ENCODE measurements at regions not wholly inside any gene's neighbourhood (a gene's known extent, or its start where the extent isn't known, plus 50 kb on each side); places are given as distances from the start of the nearest gene placed in this dataset.
A peak's percentile ranks its signal among the peaks of the same experiment; 100 is the strongest.

DNA sequence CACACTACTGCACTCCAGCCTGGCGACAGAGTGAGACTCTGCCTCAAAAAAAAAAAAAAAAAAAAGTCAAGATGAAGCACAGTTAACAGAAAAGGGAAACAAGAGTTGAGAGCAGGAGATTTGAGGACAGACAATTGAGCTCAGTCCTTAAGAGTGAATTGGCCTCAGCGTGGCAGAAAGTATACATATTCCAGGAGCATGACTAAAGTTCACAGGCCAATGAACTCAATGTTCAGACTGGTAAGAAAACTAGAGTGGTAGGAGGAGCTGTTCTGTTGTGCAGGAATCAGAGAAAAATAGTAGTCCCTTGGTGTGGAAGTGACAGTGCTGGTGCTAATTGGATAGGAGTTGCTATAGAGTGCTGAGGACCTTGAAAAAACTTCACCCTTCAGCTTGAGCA is 60.0 kb downstream of the NRN1 start:
- DNase-seq (ENCODE audit: low spot score): no peak

DNA sequence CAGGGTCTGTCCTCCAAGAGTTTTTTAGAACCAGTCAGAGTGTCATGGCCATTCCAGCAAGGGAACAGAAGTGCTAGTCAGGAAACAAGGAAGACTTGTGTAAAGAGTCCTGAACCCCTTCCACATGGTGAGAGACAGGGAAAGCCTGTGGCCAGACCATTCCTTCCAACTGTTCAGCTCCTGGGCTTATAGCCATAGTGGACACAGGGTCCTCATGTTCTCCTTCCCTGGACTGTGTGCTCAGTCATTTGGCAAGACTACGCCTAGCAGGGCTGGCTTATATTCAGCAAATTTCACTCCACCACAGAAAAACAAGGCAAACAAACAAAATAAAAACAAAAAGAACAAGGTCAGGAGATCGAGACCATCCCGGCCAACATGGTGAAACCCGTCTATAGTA is 60.5 kb downstream of the NRN1 start:
- DNase-seq (ENCODE audit: low spot score): no peak

DNA sequence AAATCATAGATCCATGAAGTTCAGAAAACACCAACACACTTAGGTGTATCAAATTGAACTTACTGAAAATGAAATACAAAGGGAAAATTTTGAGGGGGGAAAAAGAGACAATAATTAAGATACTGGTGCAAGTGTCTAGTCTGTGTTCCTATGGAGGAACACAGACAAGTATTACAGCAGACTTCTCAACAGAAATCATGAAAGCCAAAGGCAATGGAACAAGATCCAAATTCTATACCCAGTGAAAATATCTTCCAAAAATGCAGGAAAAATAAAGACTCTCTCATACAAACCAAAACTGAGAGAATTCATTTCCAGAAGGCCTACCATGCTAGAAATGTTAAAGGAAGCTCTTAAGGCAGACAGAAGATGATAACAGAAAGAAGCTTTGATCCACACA is 63.1 kb downstream of the NRN1 start:
- DNase-seq (ENCODE audit: low spot score): no peak

DNA sequence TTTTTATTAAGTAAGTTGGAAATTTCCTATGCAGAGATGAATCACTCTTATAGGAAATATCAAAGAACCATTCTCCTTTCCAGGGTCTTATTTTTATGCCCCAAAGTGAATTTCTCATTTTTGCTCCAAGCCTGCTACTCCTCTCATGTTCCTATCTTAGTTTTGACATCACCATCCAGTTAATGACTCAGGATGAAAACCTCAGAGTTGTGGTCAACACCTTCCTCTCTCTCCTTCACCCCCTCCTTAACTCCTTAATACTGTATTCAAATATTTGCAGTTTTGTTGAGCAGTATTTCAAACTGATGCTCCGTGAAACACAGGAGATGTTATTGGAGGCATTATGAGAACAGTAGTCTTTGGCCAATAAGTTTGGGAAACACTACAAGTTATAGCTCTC is 64.1 kb downstream of the NRN1 start:
- DNase-seq (ENCODE audit: low spot score): no peak

DNA sequence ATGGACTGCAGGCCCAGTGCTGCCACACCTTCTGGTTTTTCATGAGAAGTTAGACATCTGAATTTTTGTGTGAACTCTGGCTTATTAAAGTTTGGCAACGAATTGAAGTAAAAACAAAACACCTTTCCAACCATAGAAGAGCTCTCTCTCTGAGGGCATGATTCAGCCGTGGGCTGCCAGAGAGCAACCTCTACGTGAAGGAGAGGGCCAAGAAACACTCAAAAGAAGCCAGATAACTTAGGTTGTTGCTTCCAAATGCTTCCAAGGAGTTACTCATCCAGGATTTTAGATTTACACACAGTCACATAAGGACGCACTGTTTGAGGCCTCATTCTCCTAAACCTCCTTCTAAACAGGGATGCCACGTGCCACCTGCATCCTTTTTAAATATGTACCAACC is 65.5 kb downstream of the NRN1 start:
- DNase-seq (ENCODE audit: low spot score): no peak

DNA sequence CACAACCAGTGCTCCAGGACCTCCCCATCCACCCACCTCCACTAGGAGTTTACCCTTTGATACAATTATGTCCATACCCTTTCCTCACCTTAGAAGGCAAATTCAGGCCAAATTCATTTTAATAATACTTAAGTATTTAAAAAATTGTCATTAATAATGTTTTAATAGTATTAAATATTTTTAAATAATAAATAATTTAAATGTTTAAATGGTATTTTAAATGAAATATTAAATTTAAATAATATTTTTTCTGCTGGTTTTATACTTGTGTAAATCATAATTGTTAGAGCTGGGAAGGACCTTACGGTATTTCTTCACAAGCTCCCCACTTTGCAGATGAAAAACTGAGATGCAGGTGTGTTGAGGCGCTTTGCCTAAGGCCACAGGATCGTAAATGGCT is 67.8 kb downstream of the NRN1 start:
- DNase-seq (ENCODE audit: low spot score): no peak

DNA sequence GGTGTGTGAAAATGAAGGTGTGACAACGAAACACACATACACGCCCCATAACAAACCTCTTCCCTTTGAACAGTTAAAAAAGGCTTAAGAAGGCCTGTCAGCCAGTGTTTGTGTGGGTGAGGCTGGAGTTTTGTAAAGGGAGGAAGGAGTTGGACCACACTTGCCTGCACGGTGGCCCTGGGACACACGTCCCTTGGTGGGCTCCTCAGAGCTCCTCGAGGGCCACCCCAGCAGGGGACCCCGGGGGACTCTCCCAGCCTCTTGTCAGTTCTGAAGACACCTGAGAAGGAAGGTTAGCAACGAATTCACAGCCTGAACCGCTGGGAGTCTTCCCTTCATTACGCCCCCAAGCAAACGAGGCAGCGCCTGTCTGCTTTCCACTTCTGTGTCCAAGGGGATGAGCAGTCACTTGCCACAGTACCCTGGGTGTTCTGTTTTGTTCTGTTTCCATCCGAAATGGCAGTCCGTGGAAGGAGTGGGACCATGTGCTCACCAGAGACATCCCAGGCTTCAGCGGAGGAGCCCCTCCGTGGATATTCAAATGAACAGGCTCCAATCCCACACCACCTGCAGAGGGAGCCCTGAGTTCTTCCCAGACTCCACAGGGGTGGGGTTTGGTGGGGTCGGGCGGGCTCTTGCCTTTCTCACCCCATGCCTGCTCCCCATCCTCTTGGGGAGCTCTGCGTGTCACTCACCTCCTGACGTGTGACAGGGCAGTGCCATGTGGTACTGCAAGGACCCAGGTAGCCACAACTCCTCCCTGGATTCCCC is 68.6 kb downstream of the NRN1 start:
- DNase-seq (ENCODE audit: low spot score): no peak

DNA sequence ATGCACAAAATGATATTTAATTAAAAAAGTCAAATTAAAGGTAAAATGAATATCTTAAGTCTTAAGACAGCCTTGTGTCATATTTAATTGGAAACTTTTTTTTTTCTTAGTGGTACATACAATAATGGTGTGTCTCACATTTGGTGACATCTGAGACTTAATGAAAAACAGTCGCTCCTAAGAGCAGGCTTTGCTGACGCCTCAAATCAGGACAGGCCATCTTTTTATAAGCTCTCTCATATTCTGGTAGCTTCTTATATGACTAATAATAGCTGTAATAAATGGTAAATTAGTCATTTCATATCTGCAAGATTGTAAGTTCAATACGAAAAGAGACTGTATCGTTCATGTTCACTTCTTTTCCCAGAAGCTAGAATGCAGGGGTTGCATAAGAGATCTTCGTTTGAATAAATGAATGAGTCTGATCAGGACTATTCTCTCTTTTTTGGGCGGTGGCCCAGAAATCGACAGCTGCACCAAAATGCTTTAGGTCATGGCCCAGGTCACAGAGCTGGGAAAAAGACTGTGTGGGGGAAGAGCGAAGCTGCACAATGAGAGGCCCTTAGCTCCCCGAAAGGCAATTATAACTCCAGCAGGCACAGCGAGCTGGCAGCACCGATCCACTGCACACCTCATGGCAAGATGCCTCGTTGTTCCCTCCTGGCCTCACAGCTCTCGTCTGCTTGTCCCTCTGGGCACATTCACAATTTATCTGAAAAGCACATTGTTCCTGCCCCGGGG is 69.4 kb downstream of the NRN1 start:
- DNase-seq (ENCODE audit: low spot score): no peak

DNA sequence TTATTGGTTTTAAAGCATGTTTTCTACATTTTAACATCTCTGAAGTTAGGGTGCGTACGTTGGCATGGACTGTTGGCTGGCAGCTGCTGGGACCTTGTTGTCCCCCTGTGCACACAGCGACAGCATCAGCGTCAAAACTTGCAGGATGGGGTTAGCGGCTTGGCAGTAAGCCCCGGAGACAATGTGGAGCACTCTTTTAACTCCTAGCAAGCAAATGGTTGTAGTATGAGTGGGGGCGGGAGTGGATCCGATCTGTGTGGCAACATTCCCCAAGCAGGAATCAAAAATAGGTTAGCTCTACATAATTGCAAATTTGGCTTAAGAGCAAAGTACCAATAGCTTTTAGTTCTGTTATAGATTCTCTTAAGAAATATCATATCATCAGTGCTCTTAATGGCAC is 70.1 kb downstream of the NRN1 start:
- DNase-seq (ENCODE audit: low spot score): no peak

DNA sequence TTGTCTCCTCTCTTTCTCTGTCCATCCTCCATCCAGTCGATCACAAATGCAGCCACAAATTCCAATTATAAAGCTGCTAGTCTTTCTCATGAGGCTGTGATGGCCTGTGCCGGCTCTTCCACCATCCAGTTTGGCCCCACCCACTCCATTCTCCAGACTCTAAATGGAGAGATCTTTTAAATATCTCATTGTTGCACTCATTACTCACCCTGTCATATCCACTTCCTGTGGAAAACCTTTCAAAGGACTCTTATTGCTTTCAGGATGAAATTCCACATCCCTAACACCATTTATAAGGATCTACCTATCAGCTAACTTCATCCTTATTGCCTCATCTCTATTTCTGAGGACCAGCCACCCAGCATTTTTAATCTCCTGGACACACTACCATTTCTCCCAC is 70.6 kb downstream of the NRN1 start:
- no peak for DNase-seq (ENCODE audit: low spot score)

DNA sequence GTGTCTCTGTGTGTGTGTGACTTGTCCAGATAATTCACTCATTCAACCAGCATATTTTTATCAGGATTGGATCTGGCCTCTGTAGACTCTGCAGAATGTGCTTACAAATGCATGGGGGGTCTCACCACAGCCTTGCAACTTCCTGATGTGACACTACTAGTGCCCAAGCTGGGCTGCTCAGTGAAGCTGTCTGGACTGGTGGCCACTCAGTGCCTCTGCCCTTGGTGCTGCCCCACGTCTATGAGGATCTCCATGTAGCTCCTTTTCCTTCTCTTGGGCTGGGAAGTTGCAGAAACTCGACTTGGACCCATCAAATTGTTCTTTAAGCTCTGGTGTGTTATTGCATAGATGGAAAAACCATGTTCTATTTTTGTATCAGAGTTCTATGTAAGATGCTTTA is 75.8 kb downstream of the NRN1 start:
- no peak for DNase-seq (ENCODE audit: low spot score)

DNA sequence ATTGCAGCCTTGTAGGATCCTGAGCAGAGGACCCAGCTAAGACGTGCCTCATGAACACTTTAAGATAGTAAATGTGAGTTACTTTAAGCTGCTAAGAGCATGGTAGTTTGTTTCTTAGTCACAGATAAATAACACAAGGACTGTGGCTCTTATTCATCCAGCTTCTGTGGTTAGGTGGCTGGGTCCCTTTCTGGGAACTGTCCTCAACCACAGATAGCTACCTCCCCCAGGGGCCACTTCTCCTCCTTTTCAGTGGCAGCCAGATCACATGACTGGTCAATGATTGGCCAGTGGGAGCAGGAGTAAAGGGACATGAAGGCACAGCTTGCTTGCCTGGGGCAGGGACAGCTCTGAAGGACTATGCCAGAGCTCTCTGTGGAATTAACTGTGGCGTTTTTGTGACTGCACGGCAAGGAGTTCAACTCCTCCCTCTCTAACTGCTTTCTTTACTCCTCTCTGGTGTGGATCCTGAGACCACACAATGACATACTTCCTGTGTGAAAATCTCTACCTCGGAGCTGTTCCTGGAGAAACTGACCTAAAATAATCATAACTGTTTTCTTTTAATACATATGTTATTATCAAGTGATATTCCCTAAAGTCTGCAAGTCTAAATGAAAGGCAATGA is 76.5 kb downstream of the NRN1 start:
- peak; percentile 9 for DNase-seq (ENCODE audit: low spot score)

DNA sequence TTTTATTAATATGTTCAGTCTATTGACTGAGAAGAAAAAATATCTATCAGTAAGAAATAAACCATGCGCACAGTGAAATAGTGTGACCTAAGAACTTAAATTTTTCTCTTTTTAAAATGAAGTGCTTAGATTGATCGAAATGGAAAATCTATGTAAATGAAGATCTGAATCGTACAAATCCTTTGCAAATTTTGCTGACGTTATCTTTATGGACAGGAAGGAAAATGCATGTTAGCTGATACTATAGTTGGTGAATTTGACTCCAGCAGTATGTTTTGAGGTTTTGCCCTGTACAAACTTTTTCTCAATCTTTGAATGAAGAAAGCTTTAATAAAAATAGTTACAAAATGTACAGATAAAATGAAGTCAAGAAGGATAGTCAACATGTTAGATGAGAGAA is 82.9 kb downstream of the NRN1 start:
- DNase-seq (ENCODE audit: low spot score): no peak

DNA sequence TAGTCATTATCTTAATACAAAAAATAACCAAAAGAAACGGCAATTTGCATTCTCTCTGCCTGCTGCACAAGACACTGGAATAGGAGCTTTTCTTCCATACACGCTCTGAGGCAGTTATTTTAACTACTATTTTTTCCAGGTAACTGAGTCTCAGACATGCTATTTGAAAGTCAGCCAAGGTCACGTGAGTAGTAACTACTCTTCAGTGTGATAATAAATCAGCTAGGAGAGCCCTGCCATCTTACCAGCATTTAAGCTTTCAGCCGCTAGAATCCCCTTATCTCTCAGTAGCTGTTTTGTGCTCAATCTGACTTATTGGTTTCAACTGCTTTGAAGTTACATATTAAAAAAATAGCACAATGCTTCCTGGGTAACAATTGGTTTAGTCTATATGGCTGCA is 84.5 kb downstream of the NRN1 start:
- DNase-seq (ENCODE audit: low spot score): no peak

DNA sequence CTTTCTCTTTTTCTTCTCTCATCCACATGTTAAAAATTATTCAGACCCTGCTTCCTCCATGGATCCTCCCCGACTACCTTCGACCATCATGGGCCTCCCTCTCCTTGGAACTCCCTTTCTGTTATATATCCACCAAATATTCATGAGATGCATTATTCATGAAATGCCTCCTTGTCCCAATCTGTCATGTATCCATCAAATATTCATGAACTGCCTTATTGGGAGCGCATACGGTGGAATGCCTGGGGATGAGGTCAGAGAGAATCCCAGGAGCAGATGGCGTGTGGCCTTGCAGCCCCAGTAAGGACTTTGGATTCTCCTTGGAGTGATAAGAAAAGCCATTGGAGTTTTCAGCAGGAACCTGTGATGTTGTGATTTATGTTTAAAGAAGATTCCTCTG is 97.0 kb downstream of the NRN1 start:
- no peak for DNase-seq (ENCODE audit: low spot score)

DNA sequence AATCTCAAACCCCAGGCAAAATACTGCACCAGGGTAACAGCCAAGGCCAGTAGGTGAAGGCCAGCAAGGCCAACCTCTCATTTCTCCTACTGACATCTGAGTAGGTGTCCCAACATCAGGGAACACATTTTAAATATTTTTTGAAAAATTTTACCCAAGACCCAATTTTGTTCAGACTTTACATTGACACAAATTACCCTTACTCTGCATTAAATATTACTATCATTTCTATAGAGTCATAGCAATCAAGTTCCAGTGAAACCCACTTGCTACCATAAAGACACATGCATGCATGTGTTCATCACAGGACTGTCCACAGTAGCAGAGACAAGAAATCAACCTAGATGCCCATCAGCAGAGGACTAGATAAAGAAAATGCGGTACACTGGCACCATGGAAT is 99.9 kb downstream of the NRN1 start:
- DNase-seq (ENCODE audit: low spot score): no peak

DNA sequence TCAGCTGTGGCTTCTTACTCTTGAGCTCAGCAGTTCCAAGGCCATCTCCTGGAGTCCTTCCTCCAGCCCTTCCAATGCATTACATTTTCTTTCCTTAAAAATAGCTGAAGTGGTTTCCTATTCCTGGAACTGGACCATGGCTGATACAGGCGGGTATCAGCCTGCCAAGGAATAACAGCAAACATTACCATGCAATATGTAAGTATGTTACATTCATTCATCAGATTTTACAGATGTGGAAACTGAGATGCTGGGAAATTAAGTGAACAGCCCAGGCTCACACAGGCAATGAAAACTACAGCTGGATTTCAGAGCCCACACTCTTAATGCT is 100.4 kb downstream of the NRN1 start:
- no peak for DNase-seq (ENCODE audit: low spot score)

DNA sequence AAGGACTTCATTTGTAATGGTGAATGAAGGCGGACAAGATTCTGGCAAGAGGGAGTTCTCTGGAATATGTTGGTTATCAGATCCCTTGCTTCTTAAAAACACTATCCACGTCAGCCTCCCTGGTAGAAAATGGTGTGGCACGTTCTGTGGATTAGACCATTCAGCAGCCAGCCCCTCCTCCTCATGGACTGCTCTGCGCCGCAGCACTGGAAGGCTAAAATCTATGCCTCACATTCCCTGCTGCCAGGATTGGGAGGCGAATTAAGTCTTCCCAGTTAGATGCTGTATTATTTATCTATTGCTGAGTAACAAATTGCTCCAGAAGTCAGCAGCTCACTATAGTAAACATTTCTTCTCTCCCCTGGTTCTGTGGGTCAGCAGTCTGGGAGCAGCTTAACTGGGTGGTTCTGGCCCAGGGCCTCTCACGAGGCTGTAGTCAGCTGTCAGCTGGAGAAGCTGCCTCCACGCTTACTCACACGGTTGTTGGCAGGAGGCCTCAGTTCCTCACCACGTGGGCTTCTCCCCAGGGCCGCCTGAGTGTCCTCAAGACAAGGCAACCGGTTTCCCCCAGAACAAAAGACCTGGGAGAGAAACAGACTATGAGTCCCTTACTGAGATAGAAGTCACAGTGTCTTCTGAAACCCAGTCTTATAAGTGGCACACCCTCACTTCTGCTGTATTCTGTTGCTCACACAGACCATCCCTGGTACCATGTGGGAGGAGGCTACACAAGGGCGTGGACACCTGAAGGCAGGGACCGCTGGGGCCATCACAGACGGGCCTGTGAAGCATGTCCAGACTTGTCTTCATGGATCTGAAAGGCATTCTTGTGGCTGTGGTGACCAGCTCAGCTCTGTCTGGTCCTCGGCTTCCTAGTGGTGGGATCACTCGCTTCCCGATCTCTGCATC is 101.0 kb downstream of the NRN1 start:
- DNase-seq (ENCODE audit: low spot score): no peak

DNA sequence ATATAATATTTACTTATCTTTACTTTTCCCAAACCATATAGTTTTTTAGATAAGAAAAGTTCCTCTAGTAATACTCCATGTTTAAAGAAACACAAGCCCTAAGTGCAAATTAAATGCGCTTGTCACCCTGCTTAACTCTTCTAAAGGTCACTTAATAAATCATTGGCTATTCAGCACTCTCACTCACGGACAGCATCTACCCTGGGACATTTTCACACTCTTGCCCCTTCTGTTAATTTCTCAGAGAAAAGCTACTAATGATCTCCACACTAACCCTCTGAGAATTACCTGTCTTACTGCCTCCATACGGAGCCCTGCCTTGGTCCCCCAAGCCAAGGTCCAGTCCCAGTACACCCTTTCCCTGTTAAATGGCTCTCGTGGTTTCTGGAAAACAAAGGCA is 102.2 kb downstream of the NRN1 start:
- DNase-seq (ENCODE audit: low spot score): no peak

DNA sequence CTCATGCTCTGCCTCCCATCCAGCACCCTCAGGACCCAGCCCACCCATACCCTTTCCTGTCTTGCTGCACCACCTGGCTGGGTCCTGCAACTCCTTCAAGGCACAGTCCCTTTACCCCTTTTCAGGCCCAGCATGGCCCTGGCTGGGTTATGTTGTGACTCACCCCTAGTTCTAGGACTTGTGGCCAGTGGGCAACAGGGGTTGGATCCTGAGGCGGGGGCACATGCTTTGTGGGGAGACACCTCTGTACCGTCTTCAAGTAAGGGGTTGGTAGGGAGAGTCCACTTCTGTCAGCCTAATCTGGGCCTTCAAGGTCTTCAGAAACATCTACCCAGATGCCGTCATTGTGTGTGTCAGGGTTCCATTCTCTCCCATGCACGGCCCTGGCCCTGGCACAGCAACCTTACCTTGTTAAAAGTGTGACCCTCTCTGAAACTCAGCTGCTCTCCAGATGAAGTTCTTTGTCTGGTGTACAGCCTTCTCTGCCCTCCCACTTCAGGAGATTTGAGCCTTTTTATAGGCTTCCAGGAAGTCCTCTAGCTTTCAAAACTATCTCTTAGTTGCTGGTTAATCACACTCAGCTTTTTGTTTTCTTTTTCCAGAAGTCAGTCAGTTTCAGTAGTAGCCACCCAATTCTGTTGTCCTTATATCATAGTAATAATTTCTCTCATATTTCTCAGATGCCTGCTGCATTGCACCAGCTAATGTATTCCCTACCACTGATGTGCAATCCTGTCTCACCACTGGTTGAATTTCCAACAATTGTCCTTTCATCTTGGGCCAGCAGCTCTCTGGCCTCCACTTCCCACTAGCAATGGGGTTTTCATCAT is 107.3 kb downstream of the NRN1 start:
- DNase-seq (ENCODE audit: low spot score): no peak

DNA sequence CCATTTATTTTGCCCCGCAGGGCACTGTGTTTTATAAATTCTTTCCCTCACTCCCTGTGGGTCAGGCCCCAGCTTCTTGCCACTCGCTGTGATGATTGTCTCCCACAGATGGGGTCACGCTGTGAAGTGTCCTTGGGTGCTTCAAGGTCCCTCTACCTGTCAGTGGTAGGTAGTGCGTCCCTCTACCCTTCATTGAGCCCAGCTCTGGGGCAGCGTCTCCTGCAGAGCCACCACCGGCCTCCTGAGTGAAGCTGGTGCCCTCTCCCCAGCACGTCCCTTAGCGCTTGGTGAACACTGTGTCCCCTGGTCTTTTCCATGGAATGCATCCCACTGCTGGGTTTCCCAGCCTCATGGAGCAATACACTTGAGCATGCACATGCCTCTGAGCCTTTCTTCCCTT is 108.2 kb downstream of the NRN1 start:
- DNase-seq (ENCODE audit: low spot score): no peak

DNA sequence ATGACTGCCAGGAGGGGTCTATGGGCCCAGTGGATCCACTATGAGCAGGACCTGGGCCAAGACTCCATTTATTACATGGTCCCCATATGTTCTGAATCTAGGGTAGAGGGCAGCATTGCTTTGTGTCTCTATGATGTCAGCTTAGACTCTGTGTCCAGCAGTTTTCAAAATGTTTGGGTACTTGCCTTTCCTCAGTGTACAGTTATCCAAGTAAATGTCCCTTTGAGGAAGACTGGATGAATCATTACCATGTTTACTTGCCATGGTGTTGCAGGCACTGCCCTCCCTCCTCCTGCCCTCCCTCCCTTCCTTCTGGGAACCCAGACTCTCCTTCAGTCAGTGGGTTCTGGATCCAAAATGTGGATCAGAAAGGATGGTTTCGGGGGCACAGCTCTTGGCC is 108.6 kb downstream of the NRN1 start:
- DNase-seq (ENCODE audit: low spot score): no peak

All from activated CD4-positive, alpha-beta T cell treated with anti-CD3 and anti-CD28 coated beads, Interleukin-2, Interleukin-4, amounts not matched to agents 100 ng/mL and 50 ng/mL, durations not matched to agents 16 hours and 8 hours (primary cell).